Endothelial cell of umbilical vein (primary cell): ENCODE measurements at regions not wholly inside any gene's neighbourhood (a gene's known extent, or its start where the extent isn't known, plus 50 kb on each side); places are given as distances from the start of the nearest gene placed in this dataset.

Experiments used
- EZH2 ChIP-seq: IDR thresholded peaks from 2 replicates; pipeline ENCODE4 v1.6.1; 2012; ENCODE audit warnings: borderline replicate concordance, low read depth, mild to moderate bottlenecking, moderate library complexity, low read length, inconsistent platforms; ENCODE audit not compliant: severe bottlenecking
- FOS ChIP-seq: IDR thresholded peaks from 2 replicates; pipeline ENCODE4 v1.6.1; 2011; ENCODE audit warnings: mild to moderate bottlenecking, low read length, moderate library complexity, borderline replicate concordance; ENCODE audit not compliant: insufficient read depth
- GATA2 ChIP-seq: IDR thresholded peaks from 2 replicates; pipeline ENCODE4 v1.7.0; 2011; ENCODE audit warnings: low read depth, mild to moderate bottlenecking, moderate library complexity, mixed read lengths, low read length; ENCODE audit not compliant: insufficient read length, insufficient read depth
- MYC ChIP-seq: IDR thresholded peaks from one replicate; pipeline ENCODE4 v1.6.1; 2011; ENCODE audit warnings: mild to moderate bottlenecking, low read depth, low read length
- POLR2A ChIP-seq: IDR thresholded peaks from 2 replicates; pipeline ENCODE4 v1.6.1; 2012; ENCODE audit warnings: low read depth, mild to moderate bottlenecking, control low read depth, low read length
- POLR2AphosphoS5 ChIP-seq: IDR thresholded peaks from 2 replicates; pipeline ENCODE4 v1.6.1; 2012; ENCODE audit warnings: low read depth, mild to moderate bottlenecking, control low read depth, low read length, moderate library complexity; ENCODE audit not compliant: insufficient read depth
- TF ChIP-seq, protein P1 (sequence below), 2 donors: IDR thresholded peaks; 1 replicate in 1 of 2; 2 replicates in 1 of 2; pipeline ENCODE4 v1.5.1; 2011; ENCODE audit warnings: low read length in 2 of 2, mild to moderate bottlenecking in 2 of 2, moderate library complexity in 2 of 2, control low read depth in 1 of 2, inconsistent platforms in 1 of 2, low read depth in 1 of 2; ENCODE audit not compliant: insufficient read depth in 1 of 2; ENCODE audit errors: extremely low read depth in 1 of 2
- TF ChIP-seq, protein P2 (sequence below): IDR thresholded peaks from 2 replicates; pipeline ENCODE4 v1.6.1; 2011; ENCODE audit not compliant: insufficient read depth, insufficient read length

DNA sequence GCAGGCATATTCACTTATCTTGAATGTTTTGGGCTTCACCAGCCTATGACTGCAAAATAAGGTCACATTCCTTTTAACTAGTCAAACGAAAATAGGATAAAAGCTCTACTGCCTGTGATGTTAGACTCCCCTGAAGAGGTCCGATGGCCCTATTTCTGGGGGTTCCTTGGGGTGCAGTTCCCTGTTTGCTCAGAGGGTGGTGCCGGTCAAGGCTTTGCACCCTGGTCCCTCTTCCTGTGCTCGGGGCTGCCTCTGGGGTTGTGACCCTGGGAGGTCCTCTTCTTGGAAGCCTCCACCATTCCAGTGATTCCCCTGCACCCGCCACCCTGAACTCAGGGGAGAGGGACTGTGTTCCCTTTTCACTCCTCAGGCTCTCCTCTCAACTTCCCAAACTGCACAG is 86.7 kb upstream of the ANKRD34C start:
- TF ChIP-seq POLR2A (no peak), POLR2AphosphoS5 (no peak), EZH2 (no peak), MYC (no peak), FOS (no peak), GATA2 (no peak)
- TF ChIP-seq, protein P1, sequence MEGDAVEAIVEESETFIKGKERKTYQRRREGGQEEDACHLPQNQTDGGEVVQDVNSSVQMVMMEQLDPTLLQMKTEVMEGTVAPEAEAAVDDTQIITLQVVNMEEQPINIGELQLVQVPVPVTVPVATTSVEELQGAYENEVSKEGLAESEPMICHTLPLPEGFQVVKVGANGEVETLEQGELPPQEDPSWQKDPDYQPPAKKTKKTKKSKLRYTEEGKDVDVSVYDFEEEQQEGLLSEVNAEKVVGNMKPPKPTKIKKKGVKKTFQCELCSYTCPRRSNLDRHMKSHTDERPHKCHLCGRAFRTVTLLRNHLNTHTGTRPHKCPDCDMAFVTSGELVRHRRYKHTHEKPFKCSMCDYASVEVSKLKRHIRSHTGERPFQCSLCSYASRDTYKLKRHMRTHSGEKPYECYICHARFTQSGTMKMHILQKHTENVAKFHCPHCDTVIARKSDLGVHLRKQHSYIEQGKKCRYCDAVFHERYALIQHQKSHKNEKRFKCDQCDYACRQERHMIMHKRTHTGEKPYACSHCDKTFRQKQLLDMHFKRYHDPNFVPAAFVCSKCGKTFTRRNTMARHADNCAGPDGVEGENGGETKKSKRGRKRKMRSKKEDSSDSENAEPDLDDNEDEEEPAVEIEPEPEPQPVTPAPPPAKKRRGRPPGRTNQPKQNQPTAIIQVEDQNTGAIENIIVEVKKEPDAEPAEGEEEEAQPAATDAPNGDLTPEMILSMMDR (IDR thresholded peaks at IDR 0.05; ENCODE audit: extremely low read depth in 1 of 2, insufficient read depth in 1 of 2, low read depth in 1 of 2, low read length in 2 of 2): no peak
- TF ChIP-seq, protein P2, sequence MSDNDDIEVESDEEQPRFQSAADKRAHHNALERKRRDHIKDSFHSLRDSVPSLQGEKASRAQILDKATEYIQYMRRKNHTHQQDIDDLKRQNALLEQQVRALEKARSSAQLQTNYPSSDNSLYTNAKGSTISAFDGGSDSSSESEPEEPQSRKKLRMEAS: no peak
